ENCODE measurements at regions not wholly inside any gene's neighbourhood (a gene's known extent, or its start where the extent isn't known, plus 50 kb on each side); places are given as distances from the start of the nearest gene placed in this dataset.

DNA sequence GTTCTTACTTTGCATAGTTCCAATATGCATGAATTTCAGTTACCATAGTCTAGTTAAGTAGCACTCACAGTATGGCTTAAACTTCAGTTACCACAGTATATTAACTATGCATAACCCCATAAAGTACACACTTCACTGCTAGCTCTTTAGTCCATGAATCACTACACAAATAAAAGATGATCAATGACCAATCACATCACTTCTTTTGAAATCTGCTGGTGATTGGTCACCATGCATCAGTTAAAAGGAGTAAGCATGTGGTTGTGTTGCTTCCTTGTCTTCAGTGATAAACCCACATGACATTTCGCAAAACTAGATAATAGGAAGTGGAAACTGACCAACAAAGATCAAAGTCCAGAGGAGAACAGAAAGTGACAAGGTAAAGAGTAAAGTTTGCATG lies 79.0 kb downstream of the TAF11L14 start:
- TF ChIP-seq POLR2A (IDR thresholded peaks at IDR 0.05) = no peak
- TF ChIP-seq CTCF (IDR thresholded peaks at IDR 0.05) = no peak

Measured in adrenal gland (tissue), 5 donors.